Activated CD4-positive, alpha-beta T cell treated with anti-CD3 and anti-CD28 coated beads, Interleukin-2, amount 10 ng/mL, durations not matched to agents 7 days and 5 days (primary cell): ENCODE measurements at regions not wholly inside any gene's neighbourhood (a gene's known extent, or its start where the extent isn't known, plus 50 kb on each side); places are given as distances from the start of the nearest gene placed in this dataset.
"Not testable (repeated sequence)": the region's sequence is repeated elsewhere in the genome, so short reads cannot be mapped to it uniquely, and the experiment has no call there.

Experiments
- CTCF ChIA-PET: fragments of 350-600 bp; sonication (Branson Sonifier 250); formaldehyde crosslinking; loops from one replicate; lab custom pipeline; 2021; ENCODE audit warnings: antibody characterized with exemption; lab: Charles Lee
- POLR2A ChIA-PET: fragments of 350-600 bp; sonication (Branson Sonifier 250); formaldehyde crosslinking; loops from one replicate; lab custom pipeline; 2021; ENCODE audit warnings: antibody characterized with exemption; lab: Charles Lee
- DNase-seq: peaks from one replicate; pipeline ENCODE4 v3.0.0-alpha.2; 2020
- H3K27ac Mint-ChIP-seq: one replicate; pipeline ENCODE4 v1.8.0; 2021; ENCODE audit warnings: mild to moderate bottlenecking, moderate library complexity, mixed read lengths
- H3K27me3 Mint-ChIP-seq: one replicate; pipeline ENCODE4 v1.8.0; 2021; ENCODE audit warnings: mixed read lengths
- H3K36me3 Mint-ChIP-seq: one replicate; pipeline ENCODE4 v1.8.0; 2021; ENCODE audit warnings: low read depth, mixed read lengths
- H3K4me1 Mint-ChIP-seq: one replicate; pipeline ENCODE4 v1.8.0; 2021; ENCODE audit warnings: mixed read lengths
- H3K4me3 Mint-ChIP-seq: one replicate; pipeline ENCODE4 v1.8.0; 2021; ENCODE audit warnings: mild to moderate bottlenecking, moderate library complexity, mixed read lengths
- H3K9me3 Mint-ChIP-seq: one replicate; pipeline ENCODE4 v1.8.0; 2021; ENCODE audit warnings: mixed read lengths

- Mint-ChIP-seq H3K4me3 (no peak overlapping the region), H3K27ac (no peak overlapping the region), H3K9me3 (no peaks in the 10 kb centered on the region), H3K36me3 (no peaks in the 10 kb centered on the region), H3K4me1 (no peaks in the 10 kb centered on the region), H3K27me3 (no peaks in the 10 kb centered on the region)
- ChIA-PET POLR2A (no interaction called here), CTCF (no interaction called here)
- no peak for DNase-seq
These were observed 386.9 kb upstream of the FAM174A start for GRCh38 chr5:100148239-100148638.

GRCh38 chr5:100142607-100143006 is 392.6 kb upstream of the FAM174A start:
- Mint-ChIP-seq H3K4me3 (no peak overlapping the region), H3K4me1 (no peaks in the 10 kb centered on the region), H3K27me3 (no peaks in the 10 kb centered on the region), H3K36me3 (no peaks in the 10 kb centered on the region), H3K9me3 (no peaks in the 10 kb centered on the region), H3K27ac (no peak overlapping the region)
- ChIA-PET CTCF (no interaction called here), POLR2A (no interaction called here)
- DNase-seq = no peak

DNA sequence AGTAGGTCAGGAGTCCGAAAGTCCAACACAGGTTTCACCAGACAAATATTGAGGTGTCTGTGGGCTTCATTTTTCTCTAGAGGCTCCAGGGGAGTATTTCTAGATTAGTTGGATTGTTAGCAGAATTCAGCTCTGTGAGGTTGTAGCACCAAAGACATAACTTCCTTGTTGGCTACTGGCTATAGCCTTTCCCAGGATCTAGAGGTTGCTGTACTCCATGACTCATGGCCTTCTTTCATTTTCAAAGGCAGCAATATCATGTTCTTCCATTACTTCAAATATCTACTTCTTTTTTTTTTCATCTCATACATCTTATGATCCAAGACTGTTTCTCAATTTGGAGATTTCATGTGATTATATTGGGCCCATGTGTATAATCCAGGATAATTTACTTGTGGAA is 404.0 kb upstream of the FAM174A start:
- Mint-ChIP-seq H3K36me3 (no peaks in the 10 kb centered on the region), H3K27ac (no peak overlapping the region), H3K27me3 (no peaks in the 10 kb centered on the region), H3K9me3 (no peaks in the 10 kb centered on the region), H3K4me3 (no peak overlapping the region), H3K4me1 (no peaks in the 10 kb centered on the region)
- no peak for DNase-seq
- ChIA-PET POLR2A (interaction anchor here (0.6 kb wide), 1 partner anchor 19 kb away, joined by 6 read pairs; no protein-coding TSS in a partner anchor), CTCF (no interaction called here)

DNA sequence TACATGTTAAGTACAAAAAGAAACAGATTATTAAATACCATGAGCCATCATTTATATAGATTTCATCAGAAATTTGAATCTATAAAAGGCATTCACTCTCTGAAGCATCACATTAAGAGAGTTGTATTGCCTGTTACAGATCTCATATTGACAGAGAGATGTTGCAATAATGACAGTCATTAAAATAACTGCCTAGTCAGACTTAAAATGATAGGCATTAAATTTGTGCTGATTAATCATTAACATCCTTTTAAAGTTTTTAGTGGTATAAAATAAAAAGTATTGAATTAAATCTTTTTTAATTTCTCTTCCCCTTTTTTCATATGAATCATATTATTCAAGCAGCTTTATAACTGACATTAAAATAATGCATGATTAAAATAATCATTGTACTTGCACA is 404.9 kb upstream of the FAM174A start:
- Mint-ChIP-seq H3K9me3 (no peaks in the 10 kb centered on the region), H3K27me3 (no peaks in the 10 kb centered on the region), H3K4me3 (no peak overlapping the region), H3K36me3 (no peaks in the 10 kb centered on the region), H3K27ac (no peak overlapping the region), H3K4me1 (no peaks in the 10 kb centered on the region)
- CTCF ChIA-PET = no interaction called here
- POLR2A ChIA-PET = no interaction called here
- no peak for DNase-seq

DNA sequence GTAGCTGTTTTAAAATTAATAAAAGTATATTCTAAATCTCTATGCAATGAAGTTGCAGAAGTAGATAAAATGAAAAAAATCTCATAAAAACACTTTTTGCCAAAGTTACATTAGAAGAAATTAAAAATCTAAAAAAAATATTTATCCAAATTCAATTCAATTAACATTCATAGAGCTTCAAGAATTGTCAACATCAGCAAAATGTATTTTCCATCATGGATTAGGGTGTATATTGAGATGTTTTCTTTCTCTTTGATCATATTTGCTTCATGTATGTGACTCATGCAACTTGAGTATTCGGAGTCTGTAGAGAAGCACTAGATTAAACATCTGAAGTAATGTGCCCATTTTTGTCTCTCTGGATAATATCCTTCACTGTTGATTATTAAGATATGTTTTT is 415.3 kb upstream of the FAM174A start:
- CTCF ChIA-PET = no interaction called here
- no peak overlapping the region for H3K27ac Mint-ChIP-seq
- H3K9me3 Mint-ChIP-seq = no peaks in the 10 kb centered on the region
- no peaks in the 10 kb centered on the region for H3K36me3 Mint-ChIP-seq
- POLR2A ChIA-PET = no interaction called here
- no peaks in the 10 kb centered on the region for H3K27me3 Mint-ChIP-seq
- H3K4me1 Mint-ChIP-seq = no peaks in the 10 kb centered on the region
- no peak for DNase-seq
- no peak overlapping the region for H3K4me3 Mint-ChIP-seq

- Mint-ChIP-seq H3K36me3 (no peaks in the 10 kb centered on the region), H3K4me3 (no peak overlapping the region), H3K27ac (no peak overlapping the region), H3K4me1 (no peaks in the 10 kb centered on the region), H3K27me3 (no peaks in the 10 kb centered on the region), H3K9me3 (peaks cover 16% of the 10 kb centered on the region)
- DNase-seq = no peak
- ChIA-PET POLR2A (no interaction called here), CTCF (no interaction called here)
These were observed 424.7 kb upstream of the FAM174A start for GRCh38 chr5:100110497-100110896.

- Mint-ChIP-seq H3K36me3 (no peaks in the 10 kb centered on the region), H3K9me3 (peaks cover 16% of the 10 kb centered on the region), H3K4me1 (no peaks in the 10 kb centered on the region), H3K27me3 (no peaks in the 10 kb centered on the region), H3K27ac (no peak overlapping the region), H3K4me3 (no peak overlapping the region)
- CTCF ChIA-PET = no interaction called here
- no peak for DNase-seq
- POLR2A ChIA-PET = no interaction called here
These were observed 426.3 kb upstream of the FAM174A start for GRCh38 chr5:100108883-100109282.

DNA sequence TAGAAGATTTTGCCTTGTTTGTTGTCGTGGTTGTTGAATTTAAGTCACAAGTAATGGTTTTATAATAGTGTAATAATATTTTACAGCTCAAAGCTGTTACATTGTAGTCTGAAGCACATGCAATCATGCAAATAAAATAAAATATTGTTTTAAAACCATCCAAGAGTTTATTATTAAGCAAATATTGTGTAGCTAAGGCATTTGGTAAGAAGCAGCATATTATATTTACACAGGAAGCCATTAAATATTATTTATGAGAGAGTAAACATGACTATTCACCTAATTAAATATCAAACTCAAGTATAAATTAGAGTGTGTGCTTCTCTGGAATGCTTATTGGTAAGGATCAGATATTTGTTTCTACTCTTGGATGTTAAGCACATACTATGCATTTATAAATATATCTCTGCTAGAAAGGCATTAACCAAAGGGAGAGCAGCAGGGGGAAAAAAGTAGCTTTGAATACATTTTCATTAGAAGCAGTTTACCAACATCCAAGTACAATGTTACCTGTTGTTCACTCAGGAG is 431.5 kb upstream of the FAM174A start:
- H3K27me3 Mint-ChIP-seq, DNase-seq, H3K4me1 Mint-ChIP-seq, H3K36me3 Mint-ChIP-seq, CTCF ChIA-PET, H3K9me3 Mint-ChIP-seq, H3K4me3 Mint-ChIP-seq, H3K27ac Mint-ChIP-seq, POLR2A ChIA-PET: not testable (repeated sequence)

DNA sequence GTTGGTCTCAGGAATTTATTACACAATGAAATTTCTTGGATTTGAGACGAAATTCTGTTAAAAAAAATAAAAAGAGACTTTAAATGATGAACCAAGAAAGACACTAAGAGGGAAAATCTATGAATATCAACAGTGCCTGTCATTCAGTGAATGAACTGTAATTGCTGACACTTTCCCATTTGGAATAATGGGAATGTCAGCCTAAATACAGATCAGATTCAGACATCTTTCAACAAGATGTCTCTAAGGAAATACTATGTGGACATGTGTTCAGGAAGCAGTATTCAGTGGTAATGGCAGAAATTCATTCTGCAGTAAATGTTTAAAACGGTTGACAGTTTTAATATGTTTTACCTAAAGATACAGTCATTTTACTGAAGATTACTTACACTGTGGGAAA is 433.7 kb upstream of the FAM174A start:
- POLR2A ChIA-PET, H3K27me3 Mint-ChIP-seq, H3K9me3 Mint-ChIP-seq, H3K4me3 Mint-ChIP-seq, CTCF ChIA-PET, DNase-seq, H3K4me1 Mint-ChIP-seq, H3K36me3 Mint-ChIP-seq, H3K27ac Mint-ChIP-seq: not testable (repeated sequence)

- H3K27me3 Mint-ChIP-seq, CTCF ChIA-PET: not testable (repeated sequence)
These were observed 438.8 kb upstream of the FAM174A start for GRCh38 chr5:100096328-100096727.

GRCh38 chr5:100080703-100081102 is 454.5 kb upstream of the FAM174A start:
- H3K4me1 Mint-ChIP-seq, H3K9me3 Mint-ChIP-seq, CTCF ChIA-PET, H3K27me3 Mint-ChIP-seq, H3K27ac Mint-ChIP-seq, POLR2A ChIA-PET, DNase-seq, H3K4me3 Mint-ChIP-seq, H3K36me3 Mint-ChIP-seq: not testable (repeated sequence)

More at GRCh38 chr5:100096328-100096727, 438.8 kb upstream of the FAM174A start:
- H3K27ac Mint-ChIP-seq, H3K9me3 Mint-ChIP-seq, POLR2A ChIA-PET, H3K4me1 Mint-ChIP-seq, DNase-seq, H3K4me3 Mint-ChIP-seq, H3K36me3 Mint-ChIP-seq: not testable (repeated sequence)

DNA sequence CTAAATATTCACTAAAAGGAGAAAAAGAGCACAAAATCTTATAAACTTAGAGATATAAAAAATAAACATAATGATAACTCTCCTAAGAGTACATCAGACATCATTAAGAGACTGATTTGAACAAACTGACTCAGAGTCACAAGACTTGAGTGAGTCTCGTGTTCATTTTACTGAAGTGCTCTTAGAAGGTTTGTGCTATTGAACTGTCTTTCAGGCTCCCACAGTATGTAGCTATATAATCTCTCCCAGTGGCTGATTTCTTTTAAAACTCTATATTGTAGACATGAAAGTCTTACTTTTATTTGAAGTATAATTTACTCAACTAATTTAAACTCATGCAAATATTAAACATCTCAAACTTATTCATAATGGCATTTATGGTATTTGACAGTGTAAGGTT is 456.0 kb upstream of the FAM174A start:
- H3K36me3 Mint-ChIP-seq, H3K9me3 Mint-ChIP-seq, H3K27ac Mint-ChIP-seq, POLR2A ChIA-PET, H3K4me3 Mint-ChIP-seq, DNase-seq, CTCF ChIA-PET, H3K27me3 Mint-ChIP-seq, H3K4me1 Mint-ChIP-seq: not testable (repeated sequence)

- H3K36me3 Mint-ChIP-seq, H3K4me3 Mint-ChIP-seq, H3K27ac Mint-ChIP-seq, H3K4me1 Mint-ChIP-seq, CTCF ChIA-PET, DNase-seq, POLR2A ChIA-PET, H3K9me3 Mint-ChIP-seq, H3K27me3 Mint-ChIP-seq: not testable (repeated sequence)
These were observed 469.2 kb upstream of the FAM174A start for GRCh38 chr5:100066020-100066419.

DNA sequence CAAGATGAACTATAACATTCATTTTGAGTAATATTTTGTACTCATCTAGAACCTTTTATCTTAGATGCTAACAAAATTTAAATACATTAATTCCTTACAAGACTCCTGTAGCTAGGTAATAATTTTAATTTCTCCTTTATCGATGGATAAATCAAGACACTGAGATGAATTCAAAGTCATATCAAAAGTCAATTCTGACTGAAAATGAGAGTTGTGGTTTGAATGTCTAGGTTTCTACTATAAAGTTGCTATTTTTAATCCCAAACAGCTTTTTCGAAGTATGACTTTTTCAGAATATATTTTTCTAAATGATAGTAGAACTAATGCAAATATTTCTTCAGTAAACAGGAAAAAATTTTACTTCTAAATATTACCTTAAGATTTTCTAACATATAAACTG is 491.7 kb upstream of the FAM174A start:
- no peak overlapping the region for H3K4me3 Mint-ChIP-seq
- CTCF ChIA-PET = no interaction called here
- no peaks in the 10 kb centered on the region for H3K9me3 Mint-ChIP-seq
- H3K27me3 Mint-ChIP-seq = no peaks in the 10 kb centered on the region
- POLR2A ChIA-PET = no interaction called here
- H3K27ac Mint-ChIP-seq = no peak overlapping the region
- H3K4me1 Mint-ChIP-seq = no peaks in the 10 kb centered on the region
- H3K36me3 Mint-ChIP-seq = no peaks in the 10 kb centered on the region
- DNase-seq = no peak
